Astrocyte of the cerebellum (primary cell): ENCODE measurements at regions not wholly inside any gene's neighbourhood (a gene's known extent, or its start where the extent isn't known, plus 50 kb on each side); places are given as distances from the start of the nearest gene placed in this dataset.

Experiments used
- DNase-seq: peaks from one replicate; pipeline ENCODE4 v3.0.0-alpha.2; 2011; ENCODE audit warnings: low read depth
- H3K4me3 ChIP-seq: 2 replicates; pipeline ENCODE4 v1.5.1; 2011; ENCODE audit warnings: mild to moderate bottlenecking, low read depth, low read length, moderate library complexity
- CTCF ChIP-seq: IDR thresholded peaks from 2 replicates; pipeline ENCODE4 v1.5.1; 2012; ENCODE audit warnings: low read length, low read depth, moderate library complexity, mild to moderate bottlenecking; ENCODE audit errors: missing control alignments
- in situ Hi-C: cut with HindIII; loops from 2 replicates; pipeline ENCODE4 v1.10.0; 2017; ENCODE audit warnings: low sequenced_read_pairs

DNA sequence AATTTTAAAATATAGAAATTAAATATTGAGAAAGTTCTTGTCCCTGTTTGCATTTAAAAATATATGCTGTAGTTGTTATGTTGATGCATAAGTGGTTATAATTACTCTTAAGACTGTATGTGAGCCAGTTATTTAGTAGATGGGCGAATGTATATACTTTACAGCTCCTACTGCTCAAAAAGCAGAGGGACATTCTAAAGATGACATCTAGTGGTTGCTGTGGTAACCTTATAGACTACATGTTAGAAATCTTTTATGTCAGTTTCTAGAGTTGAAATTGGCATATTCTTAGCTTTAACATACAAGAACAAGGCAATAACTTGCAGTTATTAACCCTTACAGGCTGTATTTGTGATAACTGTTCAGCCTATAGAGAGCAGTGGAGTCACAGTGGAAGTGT, 160.5 kb downstream of the OLFM4 start:
- no peak for TF ChIP-seq CTCF
- DNase-seq, result no peak
- no peak overlapping the region for H3K4me3 ChIP-seq
- in situ Hi-C loops, result no loop called here

DNA sequence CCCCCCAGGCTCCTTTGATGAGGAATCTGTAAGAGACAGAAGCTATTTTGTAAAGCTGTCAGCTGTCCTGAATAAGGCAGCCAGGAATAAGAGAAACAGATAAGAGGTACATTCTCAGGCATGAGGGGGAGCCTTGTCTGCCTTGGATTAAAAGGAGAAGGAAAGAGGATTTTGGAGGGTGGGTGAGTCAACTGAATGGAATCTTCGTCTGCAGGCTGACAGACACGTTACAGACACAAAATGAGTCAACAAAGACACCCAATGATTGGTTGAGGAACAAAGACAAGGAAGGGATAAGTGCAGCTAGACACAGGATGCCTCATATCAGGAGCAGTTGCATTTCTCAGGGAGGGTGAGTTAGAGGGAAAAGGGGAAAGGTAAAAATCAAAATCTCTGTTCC, 162.5 kb downstream of the OLFM4 start:
- in situ Hi-C loops, result no loop called here
- no peak for DNase-seq
- TF ChIP-seq CTCF, result no peak
- no peak overlapping the region for H3K4me3 ChIP-seq

DNA sequence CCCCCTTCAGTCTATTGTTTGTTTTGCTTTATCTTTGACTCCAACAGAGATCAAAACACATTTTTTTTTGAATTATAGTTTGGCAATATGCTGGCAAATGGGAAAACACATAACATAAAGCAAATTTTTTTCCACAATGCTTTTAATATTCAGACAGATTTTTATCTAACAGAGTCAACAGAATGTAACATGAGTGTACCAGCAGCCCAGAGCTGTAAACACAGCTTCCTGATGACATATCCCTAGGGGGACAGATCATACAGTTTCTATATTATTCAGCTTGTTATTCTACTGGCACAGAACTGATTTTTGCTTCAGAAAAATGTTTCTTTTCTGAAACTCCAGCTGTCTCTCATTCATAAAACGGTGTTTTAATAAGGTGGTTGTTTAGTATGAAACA, 168.8 kb downstream of the OLFM4 start:
- DNase-seq, result no peak
- no peak overlapping the region for H3K4me3 ChIP-seq
- in situ Hi-C loops, result no loop called here
- TF ChIP-seq CTCF, result no peak

- in situ Hi-C loops, result no loop called here
- no peak for DNase-seq
- H3K4me3 ChIP-seq, result no peak overlapping the region
- no peak for TF ChIP-seq CTCF
These were observed 169.4 kb downstream of the OLFM4 start for GRCh38 chr13:53198017-53198416.

- in situ Hi-C loops, result no loop called here
- no peak overlapping the region for H3K4me3 ChIP-seq
- TF ChIP-seq CTCF, result no peak
- DNase-seq, result no peak
These were observed 170.1 kb downstream of the OLFM4 start for GRCh38 chr13:53198736-53199135.

GRCh38 chr13:53200075-53200474, 171.5 kb downstream of the OLFM4 start:
- in situ Hi-C loops, result no loop called here

More at GRCh38 chr13:53200075-53200474, 171.5 kb downstream of the OLFM4 start:
- no peak for DNase-seq
- no peak for TF ChIP-seq CTCF
- H3K4me3 ChIP-seq, result no peak overlapping the region
